B cell (primary cell): ENCODE measurements at regions not wholly inside any gene's neighbourhood (a gene's known extent, or its start where the extent isn't known, plus 50 kb on each side); places are given as distances from the start of the nearest gene placed in this dataset.

ENCODE experiments used
- ATAC-seq: fragments of 200-7000 bp; cut with Tn5 transposase; one replicate; pipeline ENCODE4 v1.10.0; 2021; ENCODE audit warnings: low read depth, mild to moderate bottlenecking, moderate number of reproducible peaks, moderate library complexity
- CTCF ChIA-PET: fragments of 350-600 bp; sonication (Branson Sonifier 250); formaldehyde crosslinking; loops from one replicate; lab custom pipeline; 2021; ENCODE audit warnings: antibody characterized with exemption, inconsistent platforms; lab: Charles Lee
- POLR2A ChIA-PET: fragments of 350-600 bp; sonication (Branson Sonifier 250); formaldehyde crosslinking; loops from one replicate; lab custom pipeline; 2021; ENCODE audit warnings: antibody characterized with exemption; lab: Charles Lee
- DNase-seq: peaks from one replicate; pipeline ENCODE4 v3.0.0; 2013
- H2AFZ ChIP-seq: 2 replicates; pipeline ENCODE4 v1.6.1; 2012; ENCODE audit warnings: mild to moderate bottlenecking, low read depth, low read length; ENCODE audit not compliant: insufficient read depth, poor library complexity, severe bottlenecking
- H3K27ac ChIP-seq, 2 donors: 1 replicate in 1 of 2; 2 replicates in 1 of 2; pipeline ENCODE4 v1.5.1; 2012 to 2013; ENCODE audit warnings: low read length in 2 of 2, mild to moderate bottlenecking in 2 of 2, moderate library complexity in 1 of 2
- H3K27me3 ChIP-seq, 4 experiments: fragments of 200-600 bp in 1 of 4; sonication (generic) in 1 of 4; replicated peaks in 1 of 4; 1 replicate in 2 of 4; 2 replicates in 2 of 4; pipeline versions ENCODE4 v1.6.1 to v1.7.0; 2013 to 2016; ENCODE audit warnings: low read length in 3 of 4, mild to moderate bottlenecking in 2 of 4, mixed read lengths in 1 of 4, moderate library complexity in 1 of 4; ENCODE audit not compliant: insufficient read depth in 4 of 4, control insufficient read depth in 3 of 4; ENCODE audit errors: control extremely low read depth in 1 of 4
- H3K36me3 ChIP-seq, 2 experiments: replicated peaks in 1 of 2; 1 replicate in 1 of 2; 2 replicates in 1 of 2; pipeline versions ENCODE4 v1.6.1 to v1.7.1; 2013; ENCODE audit warnings: low read length in 1 of 2; ENCODE audit not compliant: insufficient read depth in 2 of 2, control insufficient read depth in 1 of 2; ENCODE audit errors: control extremely low read depth in 1 of 2, extremely low read depth in 1 of 2
- H3K4me1 ChIP-seq, 2 donors: fragments of 200-600 bp in 1 of 2; sonication (generic) in 1 of 2; 1 replicate in 1 of 2; 2 replicates in 1 of 2; pipeline versions ENCODE4 v1.5.1 to v1.6.1; 2013 to 2017; ENCODE audit warnings: low read length in 2 of 2; ENCODE audit not compliant: control insufficient read depth in 2 of 2, insufficient read depth in 2 of 2
- H3K4me2 ChIP-seq: replicated peaks from 2 replicates; pipeline ENCODE3; 2012; ENCODE audit warnings: mild to moderate bottlenecking, low read depth, low read length; ENCODE audit not compliant: poor library complexity, severe bottlenecking
- H3K4me3 ChIP-seq, 5 experiments: fragments of 200-600 bp in 1 of 5; sonication (generic) in 1 of 5; 1 replicate in 3 of 5; 2 replicates in 2 of 5; pipeline versions ENCODE4 v1.5.1 to v1.7.0; 2011 to 2016; ENCODE audit warnings: low read length in 4 of 5, mild to moderate bottlenecking in 4 of 5, low read depth in 2 of 5, control low read depth in 1 of 5, moderate library complexity in 1 of 5; ENCODE audit not compliant: insufficient read depth in 1 of 5; ENCODE audit errors: control extremely low read depth in 1 of 5, extremely low read depth in 1 of 5
- H3K79me2 ChIP-seq: fragments of 200-600 bp; sonication (generic); one replicate; pipeline ENCODE4 v1.6.0; 2016; ENCODE audit warnings: low read length; ENCODE audit not compliant: control insufficient read depth, insufficient read depth
- H3K9ac ChIP-seq: fragments of 200-600 bp; sonication (generic); 2 replicates; pipeline ENCODE4 v1.6.1; 2017; ENCODE audit warnings: mild to moderate bottlenecking, low read length, moderate library complexity
- H3K9me3 ChIP-seq, 3 donors: one replicate each; pipeline versions ENCODE4 v1.6.1 to v1.7.1; 2013; ENCODE audit warnings: low read length in 2 of 3; ENCODE audit not compliant: control insufficient read depth in 2 of 3, insufficient read depth in 1 of 3; ENCODE audit errors: control extremely low read depth in 1 of 3
- H4K20me1 ChIP-seq: 2 replicates; pipeline ENCODE4 v1.6.0; 2012; ENCODE audit warnings: mild to moderate bottlenecking, low read length; ENCODE audit not compliant: insufficient read depth, control insufficient read depth, poor library complexity, severe bottlenecking
- H3K27ac Mint-ChIP-seq: one replicate; pipeline ENCODE4 v1.8.0; 2021; ENCODE audit warnings: mixed read lengths
- H3K27me3 Mint-ChIP-seq: one replicate; pipeline ENCODE4 v1.8.0; 2021; ENCODE audit warnings: mixed read lengths
- H3K4me1 Mint-ChIP-seq: one replicate; pipeline ENCODE4 v1.8.0; 2021; ENCODE audit warnings: mixed read lengths
- H3K4me3 Mint-ChIP-seq: one replicate; pipeline ENCODE4 v1.8.0; 2021; ENCODE audit warnings: mixed read lengths
- H3K9me3 Mint-ChIP-seq: one replicate; pipeline ENCODE4 v1.8.0; 2022; ENCODE audit warnings: mixed read lengths; ENCODE audit not compliant: insufficient read depth
- EZH2 ChIP-seq: IDR thresholded peaks from 2 replicates; pipeline ENCODE4 v1.6.1; 2012; ENCODE audit warnings: borderline replicate concordance, low read depth, mild to moderate bottlenecking, moderate library complexity, low read length; ENCODE audit not compliant: insufficient read depth, poor library complexity, severe bottlenecking
- WGBS: methylation state at CpG from one replicate; pipeline ENCODE4 v1.1.5; 2013; ENCODE audit warnings: missing lambda C conversion rate; ENCODE audit not compliant: insufficient coverage; 5-methylcytosine and 5-hydroxymethylcytosine counted together
- intact Hi-C: fragments of 100-400 bp; cut with micrococcal nuclease; formaldehyde crosslinking; loops from one replicate; pipeline ENCODE4 v1.10.0; 2022
- TF ChIP-seq, protein P1 (sequence below): fragments of 200-600 bp; IDR thresholded peaks from one replicate; pipeline ENCODE4 v1.8.0; 2022; ENCODE audit warnings: antibody characterized with exemption, mild to moderate bottlenecking

DNA sequence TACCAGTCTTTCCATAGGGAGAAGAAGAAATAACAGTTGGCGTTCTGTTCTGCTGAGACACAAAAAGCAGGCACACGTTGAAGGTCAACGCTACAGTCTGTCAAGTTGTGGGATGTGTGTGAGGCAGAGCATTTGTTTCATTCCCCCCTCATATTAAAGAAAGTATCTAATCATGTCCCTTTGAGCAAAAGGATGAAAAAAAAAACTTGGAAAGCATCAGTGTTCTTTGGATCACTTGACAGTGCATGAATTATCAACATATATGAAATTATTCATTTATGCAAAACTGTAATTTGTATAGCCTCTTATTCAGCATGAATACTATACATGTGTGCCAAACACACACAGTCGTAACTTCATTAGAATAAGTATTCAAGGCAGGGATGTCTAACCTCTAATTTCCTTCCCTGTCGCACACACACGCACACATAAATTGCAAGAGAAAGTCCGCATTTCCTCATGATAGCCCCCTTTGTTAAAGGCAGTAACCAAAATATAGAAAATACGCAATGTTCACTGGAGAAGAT lies 228.6 kb downstream of the RND3 start:
- CTCF ChIA-PET = no interaction called here
- Histone ChIP-seq H3K9ac (no peak overlapping the region), H3K4me3 (no peak overlapping the region), H3K4me1 (no peaks in the 10 kb centered on the region), H3K27ac (no peak overlapping the region), H2AFZ (no peak overlapping the region), H3K9me3 (no peaks in the 10 kb centered on the region), H3K4me2 (no peak overlapping the region), H3K27me3 (no peaks in the 10 kb centered on the region), H4K20me1 (no peaks in the 10 kb centered on the region), H3K79me2 (no peaks in the 10 kb centered on the region), H3K36me3 (no peaks in the 10 kb centered on the region)
- Mint-ChIP-seq H3K4me3 (no peak overlapping the region), H3K27ac (no peak overlapping the region), H3K4me1 (no peaks in the 10 kb centered on the region), H3K9me3 (no peaks in the 10 kb centered on the region), H3K27me3 (no peaks in the 10 kb centered on the region)
- TF ChIP-seq, protein P1, sequence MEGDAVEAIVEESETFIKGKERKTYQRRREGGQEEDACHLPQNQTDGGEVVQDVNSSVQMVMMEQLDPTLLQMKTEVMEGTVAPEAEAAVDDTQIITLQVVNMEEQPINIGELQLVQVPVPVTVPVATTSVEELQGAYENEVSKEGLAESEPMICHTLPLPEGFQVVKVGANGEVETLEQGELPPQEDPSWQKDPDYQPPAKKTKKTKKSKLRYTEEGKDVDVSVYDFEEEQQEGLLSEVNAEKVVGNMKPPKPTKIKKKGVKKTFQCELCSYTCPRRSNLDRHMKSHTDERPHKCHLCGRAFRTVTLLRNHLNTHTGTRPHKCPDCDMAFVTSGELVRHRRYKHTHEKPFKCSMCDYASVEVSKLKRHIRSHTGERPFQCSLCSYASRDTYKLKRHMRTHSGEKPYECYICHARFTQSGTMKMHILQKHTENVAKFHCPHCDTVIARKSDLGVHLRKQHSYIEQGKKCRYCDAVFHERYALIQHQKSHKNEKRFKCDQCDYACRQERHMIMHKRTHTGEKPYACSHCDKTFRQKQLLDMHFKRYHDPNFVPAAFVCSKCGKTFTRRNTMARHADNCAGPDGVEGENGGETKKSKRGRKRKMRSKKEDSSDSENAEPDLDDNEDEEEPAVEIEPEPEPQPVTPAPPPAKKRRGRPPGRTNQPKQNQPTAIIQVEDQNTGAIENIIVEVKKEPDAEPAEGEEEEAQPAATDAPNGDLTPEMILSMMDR = no peak
- no peak for TF ChIP-seq EZH2
- DNase-seq = no peak
- POLR2A ChIA-PET = no interaction called here
- intact Hi-C loops = no loop called here
- 100% methylated on average over 2 of the region's 8 CpGs for WGBS
- no peak for ATAC-seq

DNA sequence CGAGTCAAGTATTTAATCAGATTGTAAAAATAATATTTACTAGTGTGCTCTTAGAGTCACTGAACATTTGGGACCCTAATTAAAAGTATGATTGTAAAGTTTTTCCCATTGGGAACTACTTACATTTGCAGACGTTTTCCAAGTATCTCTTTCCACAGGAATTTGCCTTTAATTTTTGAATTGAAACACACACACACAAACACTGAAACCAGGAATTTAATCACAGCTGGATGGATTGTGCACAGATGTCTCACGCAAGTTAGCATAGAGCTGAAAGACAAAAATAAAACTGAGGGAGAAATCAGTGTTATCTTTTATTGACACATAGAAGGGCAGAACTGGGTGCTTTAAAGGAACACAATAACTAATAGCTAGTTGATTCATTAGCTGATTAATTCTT lies 230.7 kb downstream of the RND3 start:
- TF ChIP-seq EZH2 = no peak

More for the DNA sequence above, 230.7 kb downstream of the RND3 start:
- H4K20me1 ChIP-seq = no peaks in the 10 kb centered on the region
- Mint-ChIP-seq H3K4me1 (no peaks in the 10 kb centered on the region), H3K27me3 (no peaks in the 10 kb centered on the region), H3K27ac (no peak overlapping the region), H3K9me3 (no peaks in the 10 kb centered on the region), H3K4me3 (no peak overlapping the region)
- H3K79me2 ChIP-seq = no peaks in the 10 kb centered on the region
- no peaks in the 10 kb centered on the region for H3K36me3 ChIP-seq
- ATAC-seq (no peak), DNase-seq (no peak)
- ChIA-PET POLR2A (no interaction called here), CTCF (no interaction called here)
- H3K9ac ChIP-seq = no peak overlapping the region
- no peak overlapping the region for H2AFZ ChIP-seq
- H3K4me2 ChIP-seq = no peak overlapping the region
- WGBS = 60% methylated on average over 1 of the region's 3 CpGs
- H3K27me3 ChIP-seq = no peaks in the 10 kb centered on the region
- no peaks in the 10 kb centered on the region for H3K9me3 ChIP-seq
- H3K27ac ChIP-seq = no peak overlapping the region
- no peak overlapping the region for H3K4me3 ChIP-seq
- intact Hi-C loops = no loop called here
- no peaks in the 10 kb centered on the region for H3K4me1 ChIP-seq
